Endothelial cell (in vitro differentiated cells): ENCODE measurements at regions not wholly inside any gene's neighbourhood (a gene's known extent, or its start where the extent isn't known, plus 50 kb on each side); places are given as distances from the start of the nearest gene placed in this dataset.

Source experiments
- DNase-seq: peaks from one replicate; pipeline ENCODE4 v3.0.0; 2021; ENCODE audit warnings: low spot score
- H3K27ac Mint-ChIP-seq: one replicate; pipeline ENCODE4 v1.8.0; 2021; ENCODE audit warnings: mixed read lengths, inconsistent platforms; ENCODE audit not compliant: unreplicated experiment
- H3K27me3 Mint-ChIP-seq: one replicate; pipeline ENCODE4 v1.8.0; 2021; ENCODE audit warnings: mild to moderate bottlenecking, moderate library complexity, mixed read lengths, inconsistent platforms; ENCODE audit not compliant: unreplicated experiment
- H3K36me3 Mint-ChIP-seq: one replicate; pipeline ENCODE4 v1.8.0; 2021; ENCODE audit warnings: mild to moderate bottlenecking, low read depth, mixed read lengths, inconsistent platforms; ENCODE audit not compliant: unreplicated experiment
- H3K4me1 Mint-ChIP-seq: one replicate; pipeline ENCODE4 v1.8.0; 2021; ENCODE audit warnings: mild to moderate bottlenecking, mixed read lengths, inconsistent platforms; ENCODE audit not compliant: unreplicated experiment
- H3K4me3 Mint-ChIP-seq: one replicate; pipeline ENCODE4 v1.8.0; 2021; ENCODE audit warnings: mild to moderate bottlenecking, mixed read lengths, inconsistent platforms; ENCODE audit not compliant: unreplicated experiment
- H3K9me3 Mint-ChIP-seq: one replicate; pipeline ENCODE4 v1.8.0; 2021; ENCODE audit warnings: mixed read lengths, inconsistent platforms; ENCODE audit not compliant: unreplicated experiment
- CTCF ChIP-seq: fragments of 200-600 bp; sonication (generic); IDR thresholded peaks from one replicate; pipeline ENCODE4 v1.5.0; 2021; ENCODE audit warnings: antibody characterized with exemption; ENCODE audit not compliant: unreplicated experiment

- Mint-ChIP-seq H3K4me1 (no peaks in the 10 kb centered on the region), H3K27me3 (no peaks in the 10 kb centered on the region), H3K36me3 (no peaks in the 10 kb centered on the region), H3K9me3 (no peaks in the 10 kb centered on the region), H3K4me3 (no peak overlapping the region), H3K27ac (no peak overlapping the region)
- no peak for DNase-seq
- no peak for TF ChIP-seq CTCF
Measured at GRCh38 chr6:71720705-71721104, 165.6 kb upstream of the RIMS1 start.

GRCh38 chr6:71721642-71722041, 164.7 kb upstream of the RIMS1 start:
- Mint-ChIP-seq H3K27me3 (no peaks in the 10 kb centered on the region), H3K4me1 (no peaks in the 10 kb centered on the region), H3K27ac (no peak overlapping the region), H3K4me3 (no peak overlapping the region), H3K36me3 (no peaks in the 10 kb centered on the region), H3K9me3 (no peaks in the 10 kb centered on the region)
- DNase-seq: no peak
- no peak for TF ChIP-seq CTCF

GRCh38 chr6:71722736-71723135, 163.6 kb upstream of the RIMS1 start:
- Mint-ChIP-seq H3K4me3 (no peak overlapping the region), H3K4me1 (no peaks in the 10 kb centered on the region), H3K36me3 (no peaks in the 10 kb centered on the region), H3K27me3 (no peaks in the 10 kb centered on the region), H3K9me3 (no peaks in the 10 kb centered on the region), H3K27ac (no peak overlapping the region)
- no peak for TF ChIP-seq CTCF
- DNase-seq: no peak

- no peak for DNase-seq
- Mint-ChIP-seq H3K4me1 (no peaks in the 10 kb centered on the region), H3K9me3 (no peaks in the 10 kb centered on the region), H3K27ac (no peak overlapping the region), H3K4me3 (no peak overlapping the region), H3K27me3 (no peaks in the 10 kb centered on the region), H3K36me3 (no peaks in the 10 kb centered on the region)
- no peak for TF ChIP-seq CTCF
Measured at GRCh38 chr6:71724456-71725125, 161.8 kb upstream of the RIMS1 start.

- TF ChIP-seq CTCF: no peak
- H3K27ac Mint-ChIP-seq: no peak overlapping the region
- H3K4me3 Mint-ChIP-seq: no peak overlapping the region
- no peak for DNase-seq
- no peaks in the 10 kb centered on the region for H3K36me3 Mint-ChIP-seq
- H3K4me1 Mint-ChIP-seq: no peaks in the 10 kb centered on the region
- H3K9me3 Mint-ChIP-seq: no peaks in the 10 kb centered on the region
- H3K27me3 Mint-ChIP-seq: no peaks in the 10 kb centered on the region
Measured at GRCh38 chr6:71725126-71725470, 161.3 kb upstream of the RIMS1 start.
